Osteoblast (primary cell): ENCODE measurements at regions not wholly inside any gene's neighbourhood (a gene's known extent, or its start where the extent isn't known, plus 50 kb on each side); places are given as distances from the start of the nearest gene placed in this dataset.
"Not testable (repeated sequence)": the region's sequence is repeated elsewhere in the genome, so short reads cannot be mapped to it uniquely, and the experiment has no call there.

Experiments used
- DNase-seq: peaks from one replicate; pipeline ENCODE4 v3.0.0; 2011; ENCODE audit warnings: low spot score, mixed read lengths; ENCODE audit not compliant: insufficient read length; ENCODE audit errors: missing footprints
- H2AFZ ChIP-seq: 2 replicates; pipeline ENCODE4 v1.6.0; 2011; ENCODE audit warnings: mild to moderate bottlenecking, low read length
- H3K27ac ChIP-seq: 2 replicates; pipeline ENCODE4 v1.5.1; 2011; ENCODE audit warnings: mild to moderate bottlenecking, low read depth, low read length, moderate library complexity
- H3K27me3 ChIP-seq: 2 replicates; pipeline ENCODE4 v1.6.0; 2012; ENCODE audit warnings: mild to moderate bottlenecking, control low read depth, inconsistent platforms, low read length, moderate library complexity; ENCODE audit not compliant: insufficient read depth
- H3K36me3 ChIP-seq: 2 replicates; pipeline ENCODE4 v1.5.1; 2011; ENCODE audit warnings: mild to moderate bottlenecking, low read length, control low read depth, moderate library complexity; ENCODE audit not compliant: insufficient read depth
- H3K4me1 ChIP-seq: 2 replicates; pipeline ENCODE4 v1.5.1; 2011; ENCODE audit warnings: mild to moderate bottlenecking, low read length, control low read depth, moderate library complexity; ENCODE audit not compliant: insufficient read depth
- H3K4me2 ChIP-seq: 2 replicates; pipeline ENCODE4 v1.6.0; 2011; ENCODE audit warnings: mild to moderate bottlenecking, low read length; ENCODE audit not compliant: insufficient read depth
- H3K4me3 ChIP-seq: fragments of 200-600 bp; sonication (generic); 3 replicates; pipeline ENCODE4 v1.5.1; 2012; ENCODE audit warnings: mild to moderate bottlenecking, low read length, inconsistent platforms; ENCODE audit not compliant: insufficient read depth
- H3K79me2 ChIP-seq: 2 replicates; pipeline ENCODE4 v1.6.0; 2012; ENCODE audit warnings: mild to moderate bottlenecking, low read length, control low read depth, inconsistent platforms; ENCODE audit not compliant: insufficient read depth
- H3K9me3 ChIP-seq: 2 replicates; pipeline ENCODE4 v1.5.1; 2011; ENCODE audit warnings: low read depth, low read length, control low read depth
- H4K20me1 ChIP-seq: 2 replicates; pipeline ENCODE4 v1.6.0; 2012; ENCODE audit warnings: mild to moderate bottlenecking, low read length, control low read depth; ENCODE audit not compliant: insufficient read depth
- TF ChIP-seq, protein P1 (sequence below): IDR thresholded peaks from 2 replicates; pipeline ENCODE4 v1.5.1; 2011; ENCODE audit warnings: mild to moderate bottlenecking, low read depth, low read length, moderate library complexity; ENCODE audit errors: extremely low read depth

DNA sequence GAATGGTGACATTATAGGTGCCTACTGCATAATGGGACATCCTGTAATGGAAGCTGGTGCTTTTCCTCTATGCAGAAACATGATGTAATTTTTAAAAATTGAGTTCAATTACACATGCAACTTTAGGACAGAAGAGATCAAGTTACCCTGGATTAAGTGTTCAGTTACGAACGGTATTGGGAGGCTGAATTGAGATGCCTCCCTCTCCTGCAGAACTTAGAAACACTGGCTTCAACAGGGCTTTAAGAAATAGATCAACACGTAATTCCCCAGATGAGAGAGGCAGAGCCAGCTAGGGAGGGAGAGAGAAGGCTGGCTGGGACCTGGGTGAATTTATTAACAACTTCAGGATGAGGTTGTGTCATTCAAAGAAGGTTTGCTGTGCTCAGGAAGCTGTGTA, 232.8 kb downstream of the CDH26 start:
- Histone ChIP-seq H3K27me3 (no peaks in the 10 kb centered on the region), H3K36me3 (no peaks in the 10 kb centered on the region), H3K27ac (no peak overlapping the region), H3K79me2 (no peaks in the 10 kb centered on the region), H3K9me3 (no peaks in the 10 kb centered on the region), H2AFZ (no peak overlapping the region), H3K4me1 (no peaks in the 10 kb centered on the region), H3K4me3 (no peak overlapping the region), H4K20me1 (no peaks in the 10 kb centered on the region), H3K4me2 (no peak overlapping the region)
- TF ChIP-seq, protein P1, sequence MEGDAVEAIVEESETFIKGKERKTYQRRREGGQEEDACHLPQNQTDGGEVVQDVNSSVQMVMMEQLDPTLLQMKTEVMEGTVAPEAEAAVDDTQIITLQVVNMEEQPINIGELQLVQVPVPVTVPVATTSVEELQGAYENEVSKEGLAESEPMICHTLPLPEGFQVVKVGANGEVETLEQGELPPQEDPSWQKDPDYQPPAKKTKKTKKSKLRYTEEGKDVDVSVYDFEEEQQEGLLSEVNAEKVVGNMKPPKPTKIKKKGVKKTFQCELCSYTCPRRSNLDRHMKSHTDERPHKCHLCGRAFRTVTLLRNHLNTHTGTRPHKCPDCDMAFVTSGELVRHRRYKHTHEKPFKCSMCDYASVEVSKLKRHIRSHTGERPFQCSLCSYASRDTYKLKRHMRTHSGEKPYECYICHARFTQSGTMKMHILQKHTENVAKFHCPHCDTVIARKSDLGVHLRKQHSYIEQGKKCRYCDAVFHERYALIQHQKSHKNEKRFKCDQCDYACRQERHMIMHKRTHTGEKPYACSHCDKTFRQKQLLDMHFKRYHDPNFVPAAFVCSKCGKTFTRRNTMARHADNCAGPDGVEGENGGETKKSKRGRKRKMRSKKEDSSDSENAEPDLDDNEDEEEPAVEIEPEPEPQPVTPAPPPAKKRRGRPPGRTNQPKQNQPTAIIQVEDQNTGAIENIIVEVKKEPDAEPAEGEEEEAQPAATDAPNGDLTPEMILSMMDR, result no peak
- DNase-seq, result no peak

DNA sequence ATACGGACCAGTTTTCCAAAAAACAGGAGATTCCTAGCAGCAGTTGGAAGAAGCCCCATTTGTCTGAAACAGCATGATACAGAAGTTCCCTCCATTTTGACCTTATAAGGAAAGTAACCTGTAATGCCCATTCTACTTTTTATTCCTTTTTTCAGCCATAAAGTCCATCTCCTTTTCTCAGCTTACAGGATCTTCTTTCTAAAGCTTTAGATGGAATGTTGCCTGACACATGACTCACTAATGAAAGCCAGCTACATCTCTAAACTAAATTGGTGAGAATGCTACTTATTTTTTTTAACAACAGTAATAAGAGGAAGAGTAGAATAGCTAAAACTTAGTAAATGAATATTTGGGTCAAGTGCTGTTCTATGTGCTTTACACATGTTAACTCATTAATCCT, 234.1 kb downstream of the CDH26 start:
- H3K4me2 ChIP-seq, result no peak overlapping the region
- DNase-seq, result no peak
- H4K20me1 ChIP-seq, result no peaks in the 10 kb centered on the region
- H2AFZ ChIP-seq, result no peak overlapping the region
- H3K27me3 ChIP-seq, result no peaks in the 10 kb centered on the region
- H3K4me1 ChIP-seq, result no peaks in the 10 kb centered on the region
- H3K36me3 ChIP-seq, result no peaks in the 10 kb centered on the region
- no peaks in the 10 kb centered on the region for H3K79me2 ChIP-seq
- no peak overlapping the region for H3K27ac ChIP-seq
- no peak overlapping the region for H3K4me3 ChIP-seq
- H3K9me3 ChIP-seq, result no peaks in the 10 kb centered on the region
- TF ChIP-seq, protein P1, result no peak

DNA sequence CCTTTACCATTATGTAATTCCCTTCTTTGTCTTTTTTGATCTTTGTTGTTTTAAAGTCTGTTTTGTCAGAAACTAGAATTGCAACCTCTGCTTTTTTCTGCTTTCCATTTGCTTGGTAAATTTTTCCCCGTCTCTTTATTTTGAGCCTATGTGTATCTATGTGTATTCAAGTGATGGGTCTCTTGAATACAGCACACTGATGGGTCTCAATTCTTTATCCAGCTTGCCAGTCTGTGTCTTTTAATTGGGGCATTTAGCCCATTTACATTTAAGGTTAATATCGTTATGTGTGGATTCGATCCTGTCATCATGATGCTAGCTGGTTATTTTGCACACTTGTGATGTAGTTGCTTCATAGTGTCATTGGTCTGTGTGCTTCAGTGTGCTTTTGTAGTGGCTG, 240.9 kb downstream of the CDH26 start:
- not testable (repeated sequence) for H3K4me1 ChIP-seq, H3K4me3 ChIP-seq, DNase-seq, H3K79me2 ChIP-seq, H3K9me3 ChIP-seq, H3K36me3 ChIP-seq, H2AFZ ChIP-seq, H3K4me2 ChIP-seq, H3K27ac ChIP-seq, H3K27me3 ChIP-seq, H4K20me1 ChIP-seq

DNA sequence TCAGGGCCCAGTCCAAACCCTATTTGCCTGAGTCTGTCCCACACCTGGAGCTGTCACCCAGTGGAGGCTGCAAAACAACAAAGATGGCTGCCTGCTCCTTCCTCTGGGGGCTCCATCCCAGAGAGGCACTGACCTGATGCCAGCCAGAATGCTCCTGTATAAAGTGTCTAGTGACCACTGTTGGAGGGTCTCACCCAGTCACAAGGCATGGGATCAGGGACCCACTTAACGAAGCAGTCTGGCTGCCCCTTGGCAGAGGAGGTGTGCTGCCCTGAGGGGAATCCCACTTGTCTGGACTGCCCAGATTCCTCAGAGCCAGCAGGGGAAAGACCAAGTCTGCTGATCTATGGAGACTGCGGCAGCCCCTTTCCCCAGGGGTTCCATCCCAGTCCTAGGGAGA, 241.6 kb downstream of the CDH26 start:
- H3K4me1 ChIP-seq, result no peaks in the 10 kb centered on the region
- H4K20me1 ChIP-seq, result no peaks in the 10 kb centered on the region
- H3K27me3 ChIP-seq, result no peaks in the 10 kb centered on the region
- DNase-seq, result no peak
- TF ChIP-seq, protein P1, result no peak
- no peaks in the 10 kb centered on the region for H3K9me3 ChIP-seq
- H3K36me3 ChIP-seq, result no peaks in the 10 kb centered on the region
- H2AFZ ChIP-seq, result no peak overlapping the region
- H3K27ac ChIP-seq, result no peak overlapping the region
- no peaks in the 10 kb centered on the region for H3K79me2 ChIP-seq
- H3K4me2 ChIP-seq, result no peak overlapping the region
- H3K4me3 ChIP-seq, result no peak overlapping the region
